Coronary artery (tissue), 2 donors: ENCODE measurements at regions not wholly inside any gene's neighbourhood (a gene's known extent, or its start where the extent isn't known, plus 50 kb on each side); places are given as distances from the start of the nearest gene placed in this dataset.

Experiments used
- DNase-seq: peaks from one replicate; pipeline ENCODE4 v3.0.0-alpha.2; 2017; ENCODE audit warnings: low spot score
- H3K27ac ChIP-seq, 2 donors: fragments of 200-600 bp; sonication (generic); one replicate each; pipeline ENCODE4 v1.5.1; 2016 to 2019
- H3K4me3 ChIP-seq: fragments of 200-600 bp; sonication (generic); 2 replicates; pipeline ENCODE4 v1.5.1; 2016; ENCODE audit warnings: mild to moderate bottlenecking, moderate library complexity
- TF ChIP-seq, protein P1 (sequence below): fragments of 200-600 bp; sonication (generic); IDR thresholded peaks from one replicate; pipeline ENCODE4 v1.5.1; 2019; ENCODE audit warnings: antibody characterized with exemption

GRCh38 chr4:144901141-144901540 lies 196.9 kb downstream of the ANAPC10 start:
- no peak overlapping the region for H3K4me3 ChIP-seq
- TF ChIP-seq, protein P1, sequence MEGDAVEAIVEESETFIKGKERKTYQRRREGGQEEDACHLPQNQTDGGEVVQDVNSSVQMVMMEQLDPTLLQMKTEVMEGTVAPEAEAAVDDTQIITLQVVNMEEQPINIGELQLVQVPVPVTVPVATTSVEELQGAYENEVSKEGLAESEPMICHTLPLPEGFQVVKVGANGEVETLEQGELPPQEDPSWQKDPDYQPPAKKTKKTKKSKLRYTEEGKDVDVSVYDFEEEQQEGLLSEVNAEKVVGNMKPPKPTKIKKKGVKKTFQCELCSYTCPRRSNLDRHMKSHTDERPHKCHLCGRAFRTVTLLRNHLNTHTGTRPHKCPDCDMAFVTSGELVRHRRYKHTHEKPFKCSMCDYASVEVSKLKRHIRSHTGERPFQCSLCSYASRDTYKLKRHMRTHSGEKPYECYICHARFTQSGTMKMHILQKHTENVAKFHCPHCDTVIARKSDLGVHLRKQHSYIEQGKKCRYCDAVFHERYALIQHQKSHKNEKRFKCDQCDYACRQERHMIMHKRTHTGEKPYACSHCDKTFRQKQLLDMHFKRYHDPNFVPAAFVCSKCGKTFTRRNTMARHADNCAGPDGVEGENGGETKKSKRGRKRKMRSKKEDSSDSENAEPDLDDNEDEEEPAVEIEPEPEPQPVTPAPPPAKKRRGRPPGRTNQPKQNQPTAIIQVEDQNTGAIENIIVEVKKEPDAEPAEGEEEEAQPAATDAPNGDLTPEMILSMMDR = no peak
- no peak overlapping the region for H3K27ac ChIP-seq
- no peak for DNase-seq

GRCh38 chr4:144902614-144903013 lies 195.4 kb downstream of the ANAPC10 start:
- no peak for DNase-seq
- Histone ChIP-seq H3K4me3 (no peak overlapping the region), H3K27ac (no peak overlapping the region)
- TF ChIP-seq, protein P1 = no peak

DNA sequence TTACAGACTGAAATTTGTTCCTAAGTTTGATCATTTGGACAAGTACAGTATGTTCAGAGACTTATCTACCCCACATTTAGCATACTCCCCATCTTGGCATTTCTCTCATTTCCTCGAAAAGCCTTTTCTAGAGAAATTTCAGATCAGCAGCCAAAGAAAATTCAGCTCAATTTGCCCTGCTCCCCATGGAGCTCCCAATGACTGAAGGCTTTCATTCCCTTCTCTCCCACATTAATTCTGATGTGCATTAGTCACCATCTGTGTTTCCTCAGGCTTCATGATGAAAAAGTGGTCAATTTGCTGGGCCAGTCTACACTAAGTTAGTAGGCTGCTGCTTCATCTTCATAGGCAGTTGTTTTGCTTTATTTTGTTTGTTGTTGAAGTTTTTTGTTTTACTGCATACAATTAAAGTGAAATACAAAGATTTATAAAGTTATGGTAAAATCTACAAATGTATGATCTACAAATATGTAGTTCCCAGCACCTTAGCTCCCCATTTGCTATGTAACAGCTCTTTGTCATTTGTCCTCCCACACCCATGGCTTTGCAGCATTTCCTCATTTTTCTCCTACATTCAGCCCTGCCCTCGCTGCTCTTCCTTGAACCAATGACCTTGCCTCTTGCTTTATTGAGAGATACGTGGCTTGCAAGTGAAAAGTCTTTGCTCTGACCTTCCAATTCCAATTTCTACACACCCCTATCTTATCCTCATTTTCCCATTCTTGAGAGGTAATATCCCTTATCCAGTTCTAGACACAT lies 193.9 kb downstream of the ANAPC10 start:
- no peak for DNase-seq
- H3K27ac ChIP-seq = no peak overlapping the region
- H3K4me3 ChIP-seq = no peak overlapping the region
- TF ChIP-seq, protein P1 = no peak

GRCh38 chr4:144905286-144905685 lies 192.7 kb downstream of the ANAPC10 start:
- Histone ChIP-seq H3K4me3 (no peak overlapping the region), H3K27ac (no peak overlapping the region)
- TF ChIP-seq, protein P1 = no peak
- no peak for DNase-seq

DNA sequence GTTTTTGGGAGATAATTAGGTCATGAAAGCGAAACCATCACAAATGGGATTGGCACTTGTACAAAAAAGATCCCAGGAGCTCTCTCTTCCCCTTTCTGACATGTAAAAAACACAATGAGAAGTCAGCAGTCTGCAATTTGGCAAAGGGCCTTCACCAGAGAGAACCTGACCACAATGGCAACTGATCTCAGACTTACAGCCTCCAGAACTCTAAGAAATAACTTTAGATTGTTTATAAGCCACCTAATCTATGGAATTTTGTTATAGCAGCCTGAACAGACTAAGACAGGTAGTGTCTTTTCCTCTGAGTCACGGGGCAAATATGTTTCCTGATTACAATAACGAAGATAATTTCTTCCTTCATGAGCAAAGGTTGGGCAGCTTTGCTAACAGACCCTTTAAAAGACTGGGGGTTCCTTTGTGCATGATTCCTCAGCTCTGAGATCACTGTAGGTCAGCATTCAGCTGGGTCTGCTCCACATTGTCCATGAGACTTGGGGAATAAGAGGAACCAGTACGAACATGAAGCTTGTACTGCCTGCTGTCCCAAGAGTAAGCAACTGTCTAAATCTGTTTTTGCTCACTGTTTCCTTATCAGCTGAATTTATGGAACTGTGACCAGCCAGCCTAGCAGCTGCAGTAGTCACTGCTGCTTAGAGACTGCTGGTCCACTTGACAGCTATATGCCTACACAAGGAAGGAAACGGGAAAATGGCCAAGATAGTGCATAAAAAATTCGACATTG lies 191.6 kb downstream of the ANAPC10 start:
- TF ChIP-seq, protein P1 = no peak
- no peak overlapping the region for H3K27ac ChIP-seq
- H3K4me3 ChIP-seq = no peak overlapping the region
- DNase-seq = no peak

DNA sequence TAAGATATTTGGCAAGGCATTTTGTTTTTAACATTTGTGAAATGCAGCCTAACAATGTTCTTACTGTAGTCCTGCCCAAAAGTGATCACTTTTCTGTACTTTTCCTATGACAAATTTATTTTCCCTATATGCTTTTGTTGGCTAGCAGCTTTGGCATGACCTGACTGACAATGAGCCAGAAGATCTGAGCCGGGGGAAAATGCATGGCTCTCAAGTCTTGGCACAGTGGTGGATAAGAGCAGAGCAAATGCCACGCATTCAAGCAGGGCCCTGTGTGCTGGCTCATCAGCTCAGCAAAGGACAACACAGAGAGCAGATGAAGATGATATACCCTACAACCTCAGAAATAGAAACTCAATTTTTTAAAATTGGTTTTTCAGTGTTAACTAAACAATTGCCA lies 187.3 kb downstream of the ANAPC10 start:
- H3K27ac ChIP-seq = no peak overlapping the region
- no peak overlapping the region for H3K4me3 ChIP-seq
- TF ChIP-seq, protein P1 = no peak
- no peak for DNase-seq
